PC-3 (cell line): ENCODE measurements at regions not wholly inside any gene's neighbourhood (a gene's known extent, or its start where the extent isn't known, plus 50 kb on each side); places are given as distances from the start of the nearest gene placed in this dataset.

Source experiments
- ATAC-seq: fragments of 200-7000 bp; cut with Tn5 transposase; 2 replicates; pipeline ENCODE4 v1.9.1; 2020; ENCODE audit warnings: mild to moderate bottlenecking, moderate library complexity
- BruUV-seq: library from RNA; stranded (reverse); fragments of 400-500 nt; replicated peaks from 2 replicates; lab custom pipeline; 2021; lab: Mats Ljungman, UMichigan
- CTCF ChIA-PET: fragments of 300-600 bp; sonication (Branson Sonifier 250); formaldehyde crosslinking; loops from one replicate; lab custom pipeline; 2022; ENCODE audit warnings: antibody characterized with exemption; lab: Charles Lee
- POLR2A ChIA-PET: fragments of 300-600 bp; sonication (Branson Sonifier 250); formaldehyde crosslinking; loops from one replicate; lab custom pipeline; 2022; ENCODE audit warnings: antibody characterized with exemption; ENCODE audit not compliant: unreplicated experiment; lab: Charles Lee
- DNase-seq: peaks from one replicate; pipeline ENCODE4 v3.0.0-alpha.2; 2015
- H2AFZ ChIP-seq: fragments of 300-600 bp; sonication (generic); 2 replicates; pipeline ENCODE4 v1.6.0; 2016; ENCODE audit warnings: antibody characterized with exemption, low read length
- H3F3A ChIP-seq: fragments of 300-600 bp; sonication (generic); one replicate; pipeline ENCODE4 v1.6.0; 2017; ENCODE audit warnings: antibody characterized with exemption, low read length, control low read depth, mild to moderate bottlenecking; ENCODE audit not compliant: unreplicated experiment
- H3K27ac ChIP-seq: fragments of 300-600 bp; sonication (generic); 2 replicates; pipeline ENCODE4 v1.5.1; 2016; ENCODE audit warnings: mild to moderate bottlenecking, low read length
- H3K27me3 ChIP-seq: fragments of 300-600 bp; sonication (generic); 2 replicates; pipeline ENCODE4 v1.6.1; 2016; ENCODE audit warnings: low read length, mixed read lengths
- H3K36me3 ChIP-seq: fragments of 300-600 bp; sonication (generic); 2 replicates; pipeline ENCODE4 v1.6.1; 2016; ENCODE audit warnings: low read depth, mixed run types, low read length, mixed read lengths
- H3K4me1 ChIP-seq: fragments of 300-600 bp; sonication (generic); 2 replicates; pipeline ENCODE4 v1.5.1; 2016; ENCODE audit warnings: low read length; ENCODE audit not compliant: insufficient read depth
- H3K4me2 ChIP-seq: fragments of 300-600 bp; sonication (generic); 2 replicates; pipeline ENCODE4 v1.6.0; 2016; ENCODE audit warnings: low read length
- H3K4me3 ChIP-seq: fragments of 300-600 bp; sonication (generic); 2 replicates; pipeline ENCODE4 v1.5.1; 2016; ENCODE audit warnings: mild to moderate bottlenecking, low read length, mixed read lengths
- H3K79me2 ChIP-seq: fragments of 300-600 bp; sonication (generic); 2 replicates; pipeline ENCODE4 v1.6.1; 2017; ENCODE audit warnings: low read length, mixed read lengths
- H3K9ac ChIP-seq: fragments of 300-600 bp; sonication (generic); 2 replicates; pipeline ENCODE4 v1.6.0; 2016; ENCODE audit warnings: mild to moderate bottlenecking, low read length
- H3K9me2 ChIP-seq: fragments of 300-600 bp; sonication (generic); replicated peaks from 2 replicates; pipeline ENCODE4 v1.6.1; 2016; ENCODE audit warnings: mixed run types, low read length, mixed read lengths
- H3K9me3 ChIP-seq: fragments of 300-600 bp; sonication (generic); 2 replicates; pipeline ENCODE4 v1.6.1; 2016; ENCODE audit warnings: low read length, mixed read lengths
- H4K20me1 ChIP-seq: fragments of 300-600 bp; sonication (generic); 2 replicates; pipeline ENCODE4 v1.6.1; 2016; ENCODE audit warnings: low read length, mixed read lengths
- CTCF ChIP-seq: fragments of 300-600 bp; sonication (generic); conservative IDR thresholded peaks from 2 replicates; pipeline ENCODE4 v1.5.1; 2017; ENCODE audit warnings: antibody characterized with exemption, low read depth, mild to moderate bottlenecking, low read length
- EZH2 ChIP-seq: fragments of 300-600 bp; sonication (generic); IDR thresholded peaks from one replicate; pipeline ENCODE4 v1.6.1; 2017; ENCODE audit warnings: antibody characterized with exemption, mild to moderate bottlenecking, low read length; ENCODE audit not compliant: unreplicated experiment
- EZH2phosphoT487 ChIP-seq: fragments of 300-600 bp; sonication (generic); IDR thresholded peaks from 2 replicates; pipeline ENCODE4 v1.6.1; 2018; ENCODE audit warnings: mild to moderate bottlenecking, antibody characterized with exemption, low read length, borderline replicate concordance
- intact Hi-C: fragments of 100-400 bp; cut with micrococcal nuclease; formaldehyde crosslinking; loops from 2 replicates; pipeline ENCODE4 v1.9.0; 2023

GRCh38 chr6:134735461-134735860 is 214.4 kb downstream of the ALDH8A1 start:
- no peak for TF ChIP-seq EZH2phosphoT487
- no peak for TF ChIP-seq EZH2
- TF ChIP-seq CTCF: no peak
- CTCF ChIA-PET: no interaction called here
- H3K4me2 ChIP-seq: no peak overlapping the region
- intact Hi-C loops: no loop called here
- no peak for ATAC-seq
- H3K36me3 ChIP-seq: no peaks in the 10 kb centered on the region
- H3K9me3 ChIP-seq: no peaks in the 10 kb centered on the region
- H3K27me3 ChIP-seq: no peaks in the 10 kb centered on the region
- no peak overlapping the region for H3K4me3 ChIP-seq
- H3F3A ChIP-seq: no peaks in the 10 kb centered on the region
- H3K9ac ChIP-seq: no peak overlapping the region
- H3K27ac ChIP-seq: no peak overlapping the region
- POLR2A ChIA-PET: no interaction called here
- no peaks in the 10 kb centered on the region for H3K79me2 ChIP-seq
- BruUV-seq: no TSS peak
- no peaks in the 10 kb centered on the region for H3K9me2 ChIP-seq
- H4K20me1 ChIP-seq: no peaks in the 10 kb centered on the region
- DNase-seq: no peak
- H3K4me1 ChIP-seq: peaks cover 5% of the 10 kb centered on the region; the same call in 1 of the 2 replicates
- H2AFZ ChIP-seq: no peak overlapping the region

GRCh38 chr6:134734312-134734869 is 215.5 kb downstream of the ALDH8A1 start:
- ChIA-PET CTCF (no interaction called here), POLR2A (no interaction called here)
- Histone ChIP-seq H3F3A (no peaks in the 10 kb centered on the region), H3K4me1 (peaks cover 5% of the 10 kb centered on the region; the same call in 1 of the 2 replicates), H3K4me2 (no peak overlapping the region), H3K9ac (no peak overlapping the region), H2AFZ (no peak overlapping the region), H3K27me3 (no peaks in the 10 kb centered on the region), H4K20me1 (no peaks in the 10 kb centered on the region), H3K4me3 (no peak overlapping the region), H3K79me2 (no peaks in the 10 kb centered on the region), H3K27ac (no peak overlapping the region), H3K36me3 (no peaks in the 10 kb centered on the region), H3K9me3 (no peaks in the 10 kb centered on the region), H3K9me2 (no peaks in the 10 kb centered on the region)
- no peak for DNase-seq
- TF ChIP-seq EZH2 (no peak), CTCF (no peak), EZH2phosphoT487 (no peak)
- no peak for ATAC-seq
- intact Hi-C loops: no loop called here
- BruUV-seq: no TSS peak

GRCh38 chr6:134733801-134734200 is 216.1 kb downstream of the ALDH8A1 start:
- no TSS peak for BruUV-seq
- no peak overlapping the region for H3K4me2 ChIP-seq
- no peak for TF ChIP-seq CTCF
- H3K9me2 ChIP-seq: no peaks in the 10 kb centered on the region
- POLR2A ChIA-PET: no interaction called here
- no peaks in the 10 kb centered on the region for H3K27me3 ChIP-seq
- H3K27ac ChIP-seq: no peak overlapping the region
- no peaks in the 10 kb centered on the region for H3K36me3 ChIP-seq
- H3K9ac ChIP-seq: no peak overlapping the region
- H2AFZ ChIP-seq: no peak overlapping the region
- peaks cover 5% of the 10 kb centered on the region; the same call in 1 of the 2 replicates for H3K4me1 ChIP-seq
- no peak overlapping the region for H3K4me3 ChIP-seq
- no peaks in the 10 kb centered on the region for H3K9me3 ChIP-seq
- intact Hi-C loops: no loop called here
- DNase-seq (no peak), ATAC-seq (no peak)
- H3K79me2 ChIP-seq: no peaks in the 10 kb centered on the region
- H4K20me1 ChIP-seq: no peaks in the 10 kb centered on the region
- H3F3A ChIP-seq: no peaks in the 10 kb centered on the region
- CTCF ChIA-PET: no interaction called here
